SK-N-MC (cell line): ENCODE measurements at regions not wholly inside any gene's neighbourhood (a gene's known extent, or its start where the extent isn't known, plus 50 kb on each side); places are given as distances from the start of the nearest gene placed in this dataset.

Experiments
- DNase-seq: peaks from one replicate; pipeline ENCODE4 v3.0.0-alpha.2; 2011; ENCODE audit warnings: low read depth, low spot score
- H3K27ac ChIP-seq: fragments of 200-600 bp; sonication (generic); 2 replicates; pipeline ENCODE4 v1.5.1; 2016; ENCODE audit warnings: mixed run types
- H3K36me3 ChIP-seq: fragments of 200-600 bp; sonication (generic); 2 replicates; pipeline ENCODE4 v1.6.1; 2017; ENCODE audit warnings: antibody characterized with exemption, low read length, mixed read lengths; ENCODE audit not compliant: insufficient read depth
- H3K4me3 ChIP-seq: fragments of 200-600 bp; sonication (generic); 2 replicates; pipeline ENCODE4 v1.5.1; 2016
- H3K9ac ChIP-seq: fragments of 200-600 bp; sonication (generic); 2 replicates; pipeline ENCODE4 v1.8.0; 2017; ENCODE audit warnings: mixed run types, mixed read lengths; ENCODE audit not compliant: insufficient read length
- H3K9me3 ChIP-seq: fragments of 200-600 bp; sonication (generic); 2 replicates; pipeline ENCODE4 v1.6.1; 2017; ENCODE audit warnings: low read depth, mild to moderate bottlenecking, antibody characterized with exemption, low read length, moderate library complexity, mixed read lengths
- EZH2 ChIP-seq: fragments of 200-600 bp; sonication (generic); IDR thresholded peaks from one replicate; pipeline ENCODE4 v1.6.1; 2017; ENCODE audit warnings: antibody characterized with exemption
- FOXP2 ChIP-seq: optimal IDR thresholded peaks from 2 replicates; pipeline ENCODE3; 2011; ENCODE audit warnings: mild to moderate bottlenecking, moderate library complexity; ENCODE audit not compliant: insufficient read depth; ENCODE audit errors: extremely low read length, control extremely low read depth
- POLR2AphosphoS5 ChIP-seq: IDR thresholded peaks from 2 replicates; pipeline ENCODE4 v1.6.1; 2012; ENCODE audit warnings: mild to moderate bottlenecking, low read depth, low read length, borderline replicate concordance

- Histone ChIP-seq H3K4me3 (no peak overlapping the region), H3K9me3 (no peaks in the 10 kb centered on the region; the same call in 1 of the 2 replicates), H3K9ac (no peak overlapping the region), H3K36me3 (no peaks in the 10 kb centered on the region), H3K27ac (no peak overlapping the region)
- DNase-seq: no peak
- no peak for TF ChIP-seq POLR2AphosphoS5
These were observed 582.2 kb upstream of the DDX18 start for GRCh38 chr2:117232305-117232704.

- Histone ChIP-seq H3K36me3 (no peaks in the 10 kb centered on the region), H3K9ac (no peak overlapping the region), H3K4me3 (no peak overlapping the region), H3K27ac (no peak overlapping the region), H3K9me3 (no peaks in the 10 kb centered on the region)
- TF ChIP-seq FOXP2 (no peak), EZH2 (no peak), POLR2AphosphoS5 (no peak)
- no peak for DNase-seq
These were observed 557.1 kb upstream of the DDX18 start for GRCh38 chr2:117257362-117257761.

GRCh38 chr2:117269574-117269973, 544.9 kb upstream of the DDX18 start:
- no peak for DNase-seq
- H3K9me3 ChIP-seq: no peaks in the 10 kb centered on the region
- no peak overlapping the region for H3K9ac ChIP-seq
- H3K4me3 ChIP-seq: no peak overlapping the region
- no peak for TF ChIP-seq POLR2AphosphoS5
- no peak overlapping the region for H3K27ac ChIP-seq
- no peaks in the 10 kb centered on the region for H3K36me3 ChIP-seq

GRCh38 chr2:117271631-117272030, 542.9 kb upstream of the DDX18 start:
- Histone ChIP-seq H3K9me3 (no peaks in the 10 kb centered on the region), H3K27ac (no peak overlapping the region), H3K4me3 (no peak overlapping the region), H3K36me3 (no peaks in the 10 kb centered on the region), H3K9ac (no peak overlapping the region)
- no peak for DNase-seq
- TF ChIP-seq EZH2: no peak
- TF ChIP-seq POLR2AphosphoS5: no peak
- TF ChIP-seq FOXP2: no peak

GRCh38 chr2:117273009-117273671, 541.4 kb upstream of the DDX18 start:
- DNase-seq: no peak
- Histone ChIP-seq H3K27ac (peak overlapping the region; percentile 52; the same call in 1 of the 2 replicates), H3K4me3 (no peak overlapping the region), H3K9me3 (no peaks in the 10 kb centered on the region), H3K36me3 (no peaks in the 10 kb centered on the region), H3K9ac (no peak overlapping the region)
- TF ChIP-seq EZH2 (no peak), FOXP2 (no peak), POLR2AphosphoS5 (no peak)

- DNase-seq: no peak
- TF ChIP-seq FOXP2: no peak
- no peak for TF ChIP-seq POLR2AphosphoS5
- TF ChIP-seq EZH2: no peak
- no peaks in the 10 kb centered on the region for H3K9me3 ChIP-seq
These were observed 521.5 kb upstream of the DDX18 start for GRCh38 chr2:117293012-117293411.

GRCh38 chr2:117299451-117299850, 515.0 kb upstream of the DDX18 start:
- Histone ChIP-seq H3K4me3 (no peak overlapping the region), H3K27ac (no peak overlapping the region), H3K36me3 (no peaks in the 10 kb centered on the region), H3K9ac (no peak overlapping the region), H3K9me3 (no peaks in the 10 kb centered on the region)
- TF ChIP-seq FOXP2: no peak
- TF ChIP-seq EZH2: no peak
- no peak for TF ChIP-seq POLR2AphosphoS5
- no peak for DNase-seq

More at GRCh38 chr2:117293012-117293411, 521.5 kb upstream of the DDX18 start:
- Histone ChIP-seq H3K36me3 (no peaks in the 10 kb centered on the region), H3K9ac (no peak overlapping the region), H3K27ac (no peak overlapping the region), H3K4me3 (no peak overlapping the region)

GRCh38 chr2:117308861-117309770, 505.4 kb upstream of the DDX18 start:
- Histone ChIP-seq H3K27ac (no peak overlapping the region), H3K9me3 (no peaks in the 10 kb centered on the region), H3K9ac (no peak overlapping the region), H3K36me3 (no peaks in the 10 kb centered on the region), H3K4me3 (no peak overlapping the region)
- no peak for DNase-seq
- no peak for TF ChIP-seq POLR2AphosphoS5
- TF ChIP-seq FOXP2: no peak
- no peak for TF ChIP-seq EZH2

GRCh38 chr2:117321816-117322215, 492.7 kb upstream of the DDX18 start:
- no peaks in the 10 kb centered on the region for H3K9me3 ChIP-seq
- TF ChIP-seq FOXP2: no peak
- TF ChIP-seq EZH2: no peak
- no peak for TF ChIP-seq POLR2AphosphoS5

More at GRCh38 chr2:117321816-117322215, 492.7 kb upstream of the DDX18 start:
- no peak overlapping the region for H3K9ac ChIP-seq
- H3K36me3 ChIP-seq: no peaks in the 10 kb centered on the region
- H3K27ac ChIP-seq: no peak overlapping the region
- no peak overlapping the region for H3K4me3 ChIP-seq
- no peak for DNase-seq
